HG03175 (cell line): ENCODE measurements at regions not wholly inside any gene's neighbourhood (a gene's known extent, or its start where the extent isn't known, plus 50 kb on each side); places are given as distances from the start of the nearest gene placed in this dataset.
"Not testable (repeated sequence)": the region's sequence is repeated elsewhere in the genome, so short reads cannot be mapped to it uniquely, and the experiment has no call there.

ENCODE experiments used
- ATAC-seq: cut with Tn5 transposase; IDR thresholded peaks from one replicate; pipeline ENCODE4 v1.9.1; 2021; ENCODE audit warnings: mild to moderate bottlenecking, moderate library complexity; ENCODE audit not compliant: unreplicated experiment

DNA sequence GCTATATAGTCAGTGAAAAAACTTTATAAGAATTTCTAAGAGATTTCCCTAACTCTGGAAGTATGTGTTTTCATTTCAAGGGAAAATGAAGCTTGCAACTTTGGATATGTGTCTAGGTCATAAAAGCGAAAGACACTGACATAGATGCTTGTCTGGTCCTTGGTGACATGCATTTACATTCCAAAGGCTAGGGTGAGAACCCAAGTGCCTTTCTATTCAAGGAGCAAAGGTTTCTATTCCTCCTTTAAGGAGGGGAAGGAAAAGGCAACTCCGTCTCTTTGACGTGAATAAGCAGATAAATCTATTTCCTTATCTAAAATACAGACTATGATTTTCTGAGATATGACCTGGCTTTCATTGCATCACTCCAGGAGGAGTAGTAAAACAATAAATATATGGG, 261.1 kb downstream of the CDH7 start:
- ATAC-seq: no peak

DNA sequence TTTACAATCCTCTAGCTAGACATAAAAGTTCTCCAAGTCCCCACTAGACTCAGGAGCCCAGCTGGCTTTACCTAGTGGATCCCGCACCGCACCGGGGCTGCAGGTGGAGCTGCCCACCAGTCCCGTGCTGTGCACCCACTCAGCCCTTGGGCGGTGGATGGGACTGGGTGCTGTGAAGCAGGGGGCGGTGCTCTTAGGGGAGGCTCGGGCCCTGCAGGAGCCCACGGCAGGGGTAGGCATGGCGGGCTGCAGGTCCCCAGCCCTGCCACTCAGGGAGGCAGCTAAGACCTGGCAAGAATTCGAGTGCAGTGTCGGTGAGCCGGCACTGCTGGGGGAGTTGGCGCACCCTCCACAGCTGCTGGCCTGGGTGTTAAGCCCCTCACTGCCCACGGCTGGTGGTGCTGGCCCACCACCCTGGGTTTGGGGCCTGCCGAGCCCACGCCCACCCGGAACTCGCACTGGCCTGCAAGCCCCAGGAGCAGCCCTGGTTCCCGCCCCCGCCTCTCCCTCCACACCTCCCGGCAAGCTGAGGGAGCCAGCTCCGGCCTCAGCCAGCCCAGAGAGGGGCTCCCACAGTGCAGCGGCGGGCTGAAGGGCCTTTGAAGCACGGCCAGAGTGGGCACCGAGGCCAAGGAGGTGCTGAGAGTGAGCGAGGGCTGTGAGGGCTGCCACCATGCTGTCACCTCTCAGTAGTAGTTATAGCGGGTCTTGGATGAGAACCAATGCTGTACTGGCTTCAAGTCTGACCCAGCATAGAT, 255.2 kb downstream of the CDH7 start:
- no peak for ATAC-seq

DNA sequence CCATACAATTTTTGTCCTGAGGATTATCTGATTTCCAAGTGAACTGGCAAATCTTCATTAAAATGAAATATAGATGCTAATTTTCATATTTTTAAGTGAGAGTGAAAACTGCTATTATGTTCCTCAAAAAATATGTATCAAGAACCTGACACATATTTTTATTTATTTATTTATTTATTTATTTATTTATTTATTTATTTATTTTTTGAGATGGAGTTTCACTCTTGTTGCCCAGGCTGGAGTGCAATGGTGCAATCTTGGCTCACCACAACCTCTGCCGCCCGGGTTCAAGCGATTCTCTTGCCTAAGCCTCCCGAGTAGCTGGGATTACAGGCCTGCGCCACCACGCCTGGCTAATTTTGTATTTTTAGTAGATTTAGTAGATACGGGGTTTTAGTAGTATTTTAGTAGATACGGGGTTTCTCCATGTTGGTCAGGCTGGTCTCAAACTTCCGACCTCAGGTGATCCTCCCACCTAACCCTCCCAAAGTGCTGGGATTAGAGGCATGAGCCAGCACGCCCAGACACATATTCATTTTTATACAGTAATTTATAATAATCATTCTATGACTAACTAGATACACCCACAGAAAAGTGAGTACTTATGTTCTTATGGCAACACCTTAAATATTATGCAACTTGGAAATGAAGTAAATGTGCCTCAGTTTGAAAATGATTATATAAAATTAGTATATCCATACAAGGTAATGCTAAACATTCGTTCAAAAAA, 248.3 kb downstream of the CDH7 start:
- ATAC-seq: not testable (repeated sequence)

DNA sequence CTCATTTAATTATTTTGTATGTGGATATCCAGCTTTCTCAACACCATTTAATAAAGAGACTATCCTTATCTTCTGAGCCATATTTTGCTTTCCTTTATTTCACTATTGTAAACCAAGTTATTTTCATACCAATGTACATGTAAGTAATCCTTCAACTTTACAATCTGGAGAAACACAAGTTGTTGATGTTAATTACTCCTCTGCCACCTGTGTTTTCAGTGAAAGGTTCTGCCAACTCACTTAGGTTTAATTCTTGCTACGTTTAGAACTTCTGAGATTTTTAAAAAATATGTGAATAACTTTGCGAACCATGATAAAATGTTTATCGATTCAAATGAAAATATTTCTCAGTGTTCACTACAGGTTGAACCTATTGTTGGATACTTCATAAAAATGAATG, 244.4 kb downstream of the CDH7 start:
- ATAC-seq: no peak

DNA sequence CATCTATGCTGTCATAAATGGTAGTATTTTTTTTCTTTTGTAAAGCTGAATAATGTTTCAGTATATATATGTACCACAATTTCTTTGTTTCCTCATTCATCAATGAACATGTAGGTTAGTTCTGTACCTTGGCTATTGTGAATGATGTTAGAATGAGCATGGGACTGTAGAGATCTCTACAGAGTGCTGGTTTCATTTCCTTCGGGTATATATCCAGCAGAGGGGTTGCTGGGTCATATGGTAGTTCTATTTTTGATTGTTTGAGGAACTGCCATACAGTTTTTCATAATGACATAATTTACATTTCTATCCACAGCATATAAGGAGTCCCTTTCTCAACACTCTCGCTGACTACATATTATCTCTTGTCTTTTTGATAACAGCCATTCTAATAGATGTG, 243.5 kb downstream of the CDH7 start:
- ATAC-seq: no peak

DNA sequence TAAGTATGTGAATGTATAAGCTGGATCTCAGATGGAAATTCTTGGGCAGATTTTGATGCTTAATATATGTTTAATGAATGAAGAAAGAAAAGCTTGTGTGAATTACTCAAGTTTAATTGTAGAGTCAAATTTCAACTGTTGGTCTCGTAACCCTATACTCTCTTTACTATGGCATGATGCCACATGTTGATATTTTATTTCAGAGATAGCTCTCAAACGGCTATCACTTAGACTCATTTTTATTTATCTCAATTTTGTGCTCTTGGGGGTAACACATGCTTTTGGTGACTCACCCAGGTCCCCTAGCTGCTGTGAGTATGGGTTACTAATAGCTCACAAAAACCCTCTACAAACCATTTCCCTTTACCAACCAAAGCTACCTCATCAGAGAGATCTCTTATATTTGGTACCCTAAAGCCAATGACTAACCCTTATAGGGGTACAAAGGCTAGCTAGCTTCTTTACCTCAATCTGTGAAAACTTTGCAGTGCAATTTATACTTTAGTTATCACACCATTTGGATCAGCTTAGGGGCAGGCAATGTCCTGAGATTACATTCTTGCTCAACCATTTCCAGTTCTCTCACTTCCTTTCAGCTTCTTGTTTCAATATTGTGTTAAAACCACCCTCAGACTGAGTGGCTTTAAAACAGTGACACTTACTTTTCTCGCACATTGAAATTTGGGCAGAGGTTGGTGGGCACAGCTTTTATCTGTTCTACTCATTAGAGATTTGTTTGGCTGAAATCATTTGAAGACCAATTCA, 240.3 kb downstream of the CDH7 start:
- ATAC-seq: no peak

DNA sequence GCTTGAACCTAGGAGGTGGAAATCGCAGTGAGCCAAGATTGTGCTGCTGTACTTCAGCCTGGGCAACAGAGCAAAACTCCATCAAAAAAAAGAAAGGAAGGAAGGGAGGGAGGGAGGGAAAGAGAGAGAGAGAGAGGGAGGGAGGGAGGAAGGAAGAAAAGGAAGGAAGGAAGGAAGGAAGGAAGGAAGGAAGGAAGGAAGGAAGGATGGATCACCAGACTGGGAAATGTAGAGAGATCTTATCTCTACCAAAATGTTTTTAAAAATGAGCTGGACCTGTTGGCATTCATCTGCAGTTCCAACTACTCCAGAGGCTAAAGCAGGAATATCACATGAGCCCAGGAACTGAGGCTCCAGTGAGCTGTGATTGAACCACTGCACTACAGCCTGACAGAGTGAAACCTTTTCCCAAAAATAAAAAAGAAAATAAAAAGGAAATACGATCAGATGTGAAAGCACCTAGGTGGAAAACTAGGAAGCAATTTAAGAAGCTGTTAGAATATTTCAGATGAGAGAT, 239.4 kb downstream of the CDH7 start:
- ATAC-seq: no peak

DNA sequence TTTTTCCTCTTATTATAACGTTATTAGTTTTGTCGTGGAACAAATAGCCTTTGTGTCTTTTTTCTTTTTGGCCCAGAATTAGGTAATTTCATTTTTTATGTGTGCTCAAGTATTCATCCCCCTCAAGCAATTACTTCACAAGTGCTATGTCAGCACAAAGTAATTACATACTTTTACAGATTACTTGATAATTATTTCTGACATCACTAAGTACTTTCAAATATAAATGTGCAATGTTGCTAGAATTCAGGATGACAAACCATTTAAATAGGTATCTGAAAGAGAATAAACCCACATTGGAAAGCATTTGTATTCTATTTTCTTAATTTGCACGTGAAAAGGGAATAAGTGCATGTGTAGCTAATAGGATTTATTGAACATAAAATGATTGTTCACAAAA, 238.2 kb downstream of the CDH7 start:
- no peak for ATAC-seq

DNA sequence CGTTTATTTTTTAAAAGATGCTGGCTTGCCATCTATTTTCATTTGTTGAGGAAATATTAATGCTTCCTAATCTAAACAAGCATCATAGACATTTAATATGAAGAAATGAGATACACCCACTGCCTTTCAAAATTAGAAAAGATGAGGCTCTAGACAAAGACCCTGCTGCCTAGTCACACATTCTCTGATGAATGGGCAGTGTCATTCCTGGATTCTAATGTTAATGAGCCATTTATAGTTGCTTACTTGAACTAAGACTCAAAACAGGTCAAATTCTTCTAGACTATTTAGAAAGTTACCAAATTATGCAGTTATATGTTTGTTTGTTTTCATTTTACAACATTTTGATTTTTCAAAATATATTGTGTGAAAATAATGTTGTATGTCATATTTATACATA, 237.6 kb downstream of the CDH7 start:
- no peak for ATAC-seq

DNA sequence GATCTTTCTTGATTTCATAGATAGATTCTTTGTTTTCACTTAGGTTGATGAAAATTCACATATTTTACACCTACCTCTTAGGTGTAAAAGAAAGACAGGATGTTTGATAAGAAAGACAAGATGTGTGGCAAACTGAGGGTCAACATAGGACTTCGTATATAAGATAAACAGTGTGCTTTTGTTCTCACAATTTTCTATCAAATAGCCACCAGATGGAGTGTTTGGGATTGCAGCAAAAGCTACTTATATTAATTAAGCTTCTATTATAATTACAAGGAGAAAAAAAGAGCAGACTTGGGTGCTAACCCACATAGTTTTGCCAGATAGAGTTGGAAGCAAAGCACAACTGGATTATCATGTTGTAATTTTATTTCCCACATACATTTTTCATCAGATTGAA, 232.9 kb downstream of the CDH7 start:
- ATAC-seq: no peak

DNA sequence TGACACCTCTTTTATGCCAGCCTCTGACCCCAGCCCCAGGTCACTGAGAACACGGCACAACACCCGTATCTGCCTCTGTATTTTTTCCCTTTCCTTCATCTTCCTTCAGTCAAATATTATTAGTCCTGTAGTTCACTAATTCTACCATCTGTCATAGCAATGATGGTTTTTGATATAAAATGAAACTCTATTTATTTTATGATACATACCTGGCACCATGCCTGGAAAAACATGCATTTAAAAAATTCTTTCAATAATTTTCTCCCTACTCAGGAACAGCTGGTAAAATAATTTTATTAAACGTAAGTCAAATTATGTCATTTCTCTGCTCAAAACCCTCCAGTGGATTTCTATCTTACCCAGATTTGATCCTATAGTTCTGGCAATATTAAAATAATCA, 224.7 kb downstream of the CDH7 start:
- no peak for ATAC-seq

DNA sequence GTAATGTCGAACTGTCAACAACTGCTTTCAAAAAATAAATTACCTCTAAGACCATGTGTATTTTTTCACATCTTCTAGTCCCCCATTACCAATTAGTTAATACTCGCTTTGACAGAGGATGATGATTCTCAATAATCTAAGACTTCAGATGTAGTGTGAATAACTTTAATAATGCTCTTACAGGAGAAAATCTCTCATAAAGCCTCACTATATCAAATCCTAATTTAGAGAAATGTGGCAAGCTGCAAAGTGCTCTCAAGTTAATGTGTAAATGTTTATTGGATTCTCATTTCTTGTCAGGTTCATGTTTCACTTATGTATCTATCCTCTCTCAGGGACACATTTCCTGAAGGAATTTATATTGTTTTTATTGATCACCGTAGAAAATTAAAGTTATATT, 223.9 kb downstream of the CDH7 start:
- ATAC-seq: no peak

DNA sequence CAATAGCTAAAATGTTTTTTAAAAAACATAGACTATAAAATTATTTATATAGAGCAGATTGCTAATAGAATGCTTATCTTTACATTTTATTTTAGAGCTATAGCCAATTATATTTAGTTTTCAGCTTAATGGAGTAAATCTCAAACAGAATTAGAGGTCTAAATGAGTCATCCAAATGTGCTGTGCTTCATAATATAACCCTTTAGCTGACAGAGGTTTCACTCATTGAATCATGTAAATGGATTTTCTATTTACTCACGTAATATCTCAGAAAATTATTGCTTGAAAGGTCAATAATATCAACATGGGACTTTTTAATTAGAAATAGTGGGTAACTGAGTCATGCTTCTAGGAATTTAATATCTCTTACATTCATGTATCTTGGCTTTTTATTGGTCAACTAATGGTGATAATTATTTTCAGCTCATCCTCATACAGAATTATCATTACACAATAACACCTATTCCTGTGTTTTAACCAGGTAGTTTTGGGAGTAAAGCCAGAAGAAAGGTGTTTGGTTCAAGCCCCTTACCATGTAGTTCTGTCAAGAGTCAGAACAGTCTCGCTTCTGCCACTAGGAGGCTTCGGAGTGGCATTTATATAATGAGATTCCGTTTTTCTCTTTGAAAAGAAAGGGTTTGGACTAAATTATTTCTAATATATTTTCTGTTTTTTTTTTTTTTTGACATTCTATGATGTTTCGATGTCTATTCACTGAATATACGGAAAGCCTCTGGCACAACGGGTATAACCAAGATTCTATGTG, 217.6 kb downstream of the CDH7 start:
- no peak for ATAC-seq

DNA sequence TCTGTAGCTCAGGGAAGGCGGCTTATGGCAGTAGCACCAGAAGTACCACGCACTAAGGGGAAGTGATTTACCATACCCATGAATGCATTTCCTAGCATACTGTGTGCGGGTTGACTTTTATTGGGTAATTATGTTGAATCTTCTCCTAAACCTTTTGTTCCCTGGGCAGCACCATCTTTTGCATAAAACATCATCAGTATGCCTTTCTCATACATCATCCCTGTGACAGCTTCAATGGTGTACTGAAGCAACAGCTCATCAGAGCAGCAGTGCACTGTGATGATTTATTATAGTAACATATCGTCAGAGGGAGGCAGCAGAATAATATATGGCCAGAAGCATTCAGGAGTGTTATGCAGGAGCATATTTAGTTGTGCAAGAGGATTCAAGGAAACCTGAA, 204.9 kb downstream of the CDH7 start:
- ATAC-seq: no peak

DNA sequence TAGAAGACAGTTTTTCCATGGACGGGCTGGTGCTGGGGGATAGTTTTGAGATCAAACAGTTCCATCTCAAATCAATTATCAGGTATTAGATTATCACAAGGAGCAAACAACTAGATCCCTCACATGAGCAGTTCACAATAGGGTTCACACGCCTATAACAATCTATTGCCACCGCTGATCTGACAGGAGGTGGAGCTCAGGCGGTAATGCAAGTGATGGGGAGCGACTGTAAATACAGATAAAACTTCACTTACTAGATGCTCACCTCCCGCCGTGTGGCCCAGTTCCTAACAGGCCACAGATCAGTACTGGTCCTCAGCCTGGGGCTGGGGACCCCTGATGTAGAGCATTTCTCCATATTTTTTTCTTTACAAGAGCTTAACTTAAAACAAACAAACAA, 203.6 kb downstream of the CDH7 start:
- no peak for ATAC-seq

DNA sequence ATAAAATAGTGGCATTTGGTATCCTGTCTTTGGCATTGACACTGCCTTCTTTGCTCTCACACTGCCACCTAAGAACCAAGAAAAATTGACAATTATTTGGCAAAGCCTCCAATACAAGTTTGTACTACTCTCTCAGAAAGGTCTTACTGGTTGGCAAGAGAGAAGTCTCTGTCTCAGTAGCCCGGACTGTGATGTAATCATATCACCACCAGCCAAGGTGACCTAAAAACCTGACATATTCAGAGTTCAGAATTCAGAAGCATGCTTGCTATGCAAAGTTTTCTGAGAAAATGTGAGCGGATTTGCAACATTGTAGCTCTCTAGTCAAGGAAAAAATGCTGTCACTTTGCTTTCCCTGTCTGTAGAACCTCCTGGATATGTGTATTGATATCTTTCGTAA, 196.0 kb downstream of the CDH7 start:
- ATAC-seq: no peak

DNA sequence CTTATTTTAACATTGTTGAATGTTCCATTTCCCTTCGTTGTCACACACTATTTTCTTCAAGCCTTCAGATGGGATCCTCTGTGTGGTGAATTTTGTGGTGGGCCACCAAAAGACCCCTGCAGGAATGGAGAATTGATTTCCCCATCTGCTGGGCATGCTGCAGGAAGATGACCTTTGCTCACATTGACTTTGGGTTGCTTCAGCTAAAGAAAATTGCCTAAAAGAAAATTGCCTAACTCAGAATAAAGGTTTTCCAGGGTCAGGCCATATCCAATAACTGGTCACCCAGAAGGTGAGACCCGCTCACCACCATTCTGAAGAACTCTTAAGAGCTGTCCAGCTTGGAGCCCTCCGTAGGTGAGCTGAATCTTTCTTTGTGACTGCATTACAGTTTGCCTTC, 192.5 kb downstream of the CDH7 start:
- no peak for ATAC-seq

DNA sequence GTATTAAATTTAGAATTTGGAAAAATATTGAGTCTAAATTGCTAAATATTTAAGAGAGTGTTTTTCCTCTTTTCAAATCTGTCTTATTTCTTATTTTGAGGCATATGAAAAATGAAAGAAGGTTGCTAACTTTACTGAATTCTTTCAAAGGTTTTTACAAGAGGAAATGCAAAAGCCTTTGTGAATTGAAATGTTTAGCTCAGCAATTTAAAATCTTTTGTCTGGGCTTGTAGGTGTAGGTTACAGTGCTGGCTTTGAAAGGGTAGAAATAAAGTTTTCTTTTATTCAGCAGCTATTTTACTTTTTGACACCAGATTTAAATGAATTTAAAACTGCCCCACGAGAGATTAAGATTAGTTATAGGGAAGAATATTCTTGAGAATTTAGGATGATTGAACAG, 192.0 kb downstream of the CDH7 start:
- ATAC-seq: no peak

DNA sequence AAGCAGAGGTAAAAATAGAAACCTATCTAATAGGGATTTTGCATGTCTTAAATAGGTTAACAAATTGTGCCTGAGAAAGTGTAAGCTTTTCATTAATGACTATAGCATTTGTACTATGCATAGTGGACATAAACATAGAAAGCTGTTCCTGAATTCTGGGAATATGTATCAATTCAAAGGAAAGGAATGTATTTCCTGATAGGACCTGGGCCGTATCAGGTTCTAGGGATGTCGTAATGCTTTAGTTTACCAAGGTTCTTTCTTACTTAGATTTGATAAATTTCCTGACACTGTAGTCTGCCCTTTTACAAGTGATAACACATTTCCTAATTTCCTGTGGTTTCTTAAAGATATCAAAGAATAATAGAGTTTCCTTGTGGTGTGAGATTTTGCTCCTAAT, 191.3 kb downstream of the CDH7 start:
- ATAC-seq: no peak

DNA sequence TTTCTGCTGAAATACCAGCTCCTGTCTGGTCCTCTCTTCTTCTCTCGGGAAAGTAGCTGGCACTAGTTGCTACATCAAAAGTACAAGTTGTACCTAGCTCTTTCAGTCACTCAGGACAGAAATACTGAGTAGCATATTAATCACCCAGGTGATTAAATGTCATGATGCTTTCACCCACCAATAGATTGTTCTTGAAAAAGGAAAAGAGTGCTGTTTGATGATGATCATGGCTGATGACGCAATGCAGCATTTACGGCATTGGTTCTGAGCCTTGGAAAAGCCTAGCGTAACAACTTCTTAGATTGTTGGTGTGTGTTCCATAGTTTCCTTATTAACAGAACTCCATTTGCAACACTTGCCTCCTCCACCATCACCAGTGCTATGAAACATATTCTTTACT, 190.7 kb downstream of the CDH7 start:
- ATAC-seq: no peak
